Stomach smooth muscle (tissue), 2 donors: ENCODE measurements at regions not wholly inside any gene's neighbourhood (a gene's known extent, or its start where the extent isn't known, plus 50 kb on each side); places are given as distances from the start of the nearest gene placed in this dataset.

Experiments
- H3K27ac ChIP-seq: one replicate; pipeline ENCODE4 v1.7.0; 2013; ENCODE audit warnings: mild to moderate bottlenecking, low read length, inconsistent platforms
- H3K27me3 ChIP-seq, 2 donors: one replicate each; pipeline ENCODE4 v1.7.0; 2013; ENCODE audit warnings: low read length in 2 of 2; ENCODE audit not compliant: insufficient read depth in 2 of 2, control insufficient read depth in 1 of 2
- H3K36me3 ChIP-seq, 2 donors: one replicate each; pipeline ENCODE4 v1.7.0; 2013; ENCODE audit warnings: low read length in 2 of 2; ENCODE audit not compliant: control insufficient read depth in 2 of 2, insufficient read depth in 2 of 2
- H3K4me1 ChIP-seq: one replicate; pipeline ENCODE4 v1.7.0; 2013; ENCODE audit warnings: low read length; ENCODE audit not compliant: control insufficient read depth, insufficient read depth
- H3K4me3 ChIP-seq, 2 donors: one replicate each; pipeline ENCODE4 v1.7.0; 2013; ENCODE audit warnings: low read length in 2 of 2
- H3K9ac ChIP-seq, 2 donors: one replicate each; pipeline ENCODE4 v1.7.0; 2013; ENCODE audit warnings: low read length in 2 of 2, mild to moderate bottlenecking in 1 of 2
- H3K9me3 ChIP-seq, 2 donors: one replicate each; pipeline ENCODE4 v1.7.0; 2013; ENCODE audit warnings: low read length in 2 of 2; ENCODE audit not compliant: control insufficient read depth in 2 of 2
- donor health status: healthy.
- donor health status: Pancreatic carcinoma.

GRCh38 chr9:99393993-99394392, 171.9 kb downstream of the SEC61B start:
- Histone ChIP-seq H3K9me3 (no peaks in the 10 kb centered on the region), H3K9ac (no peak overlapping the region), H3K4me3 (no peak overlapping the region), H3K27ac (no peak overlapping the region), H3K4me1 (no peaks in the 10 kb centered on the region), H3K36me3 (no peaks in the 10 kb centered on the region), H3K27me3 (no peaks in the 10 kb centered on the region)

- no peaks in the 10 kb centered on the region for H3K27me3 ChIP-seq
- no peaks in the 10 kb centered on the region for H3K36me3 ChIP-seq
- H3K9me3 ChIP-seq = no peaks in the 10 kb centered on the region
- no peak overlapping the region for H3K4me3 ChIP-seq
- no peaks in the 10 kb centered on the region for H3K4me1 ChIP-seq
- no peak overlapping the region for H3K9ac ChIP-seq
- no peak overlapping the region for H3K27ac ChIP-seq
These were observed 176.2 kb downstream of the SEC61B start for GRCh38 chr9:99398241-99398640.

- Histone ChIP-seq H3K27me3 (no peaks in the 10 kb centered on the region), H3K27ac (no peak overlapping the region), H3K9ac (no peak overlapping the region), H3K36me3 (no peaks in the 10 kb centered on the region), H3K4me1 (no peaks in the 10 kb centered on the region), H3K9me3 (no peaks in the 10 kb centered on the region), H3K4me3 (no peak overlapping the region)
These were observed 177.4 kb downstream of the SEC61B start for GRCh38 chr9:99399474-99399873.

- no peaks in the 10 kb centered on the region for H3K4me1 ChIP-seq
- no peaks in the 10 kb centered on the region for H3K9me3 ChIP-seq
- no peak overlapping the region for H3K9ac ChIP-seq
- H3K36me3 ChIP-seq = no peaks in the 10 kb centered on the region
- no peak overlapping the region for H3K27ac ChIP-seq
- no peaks in the 10 kb centered on the region for H3K27me3 ChIP-seq
- no peak overlapping the region for H3K4me3 ChIP-seq
These were observed 178.2 kb downstream of the SEC61B start for GRCh38 chr9:99400184-99400731.

GRCh38 chr9:99401680-99402504, 179.8 kb downstream of the SEC61B start:
- H3K4me3 ChIP-seq = no peak overlapping the region
- no peaks in the 10 kb centered on the region for H3K27me3 ChIP-seq
- H3K36me3 ChIP-seq = no peaks in the 10 kb centered on the region
- H3K27ac ChIP-seq = no peak overlapping the region
- no peaks in the 10 kb centered on the region for H3K9me3 ChIP-seq
- no peak overlapping the region for H3K9ac ChIP-seq
- H3K4me1 ChIP-seq = no peaks in the 10 kb centered on the region

GRCh38 chr9:99403371-99403770, 181.3 kb downstream of the SEC61B start:
- Histone ChIP-seq H3K27me3 (peaks cover 0 to 2% of the 10 kb centered on the region in 2 donors), H3K4me1 (no peaks in the 10 kb centered on the region)

GRCh38 chr9:99405359-99405758, 183.3 kb downstream of the SEC61B start:
- Histone ChIP-seq H3K36me3 (no peaks in the 10 kb centered on the region), H3K27ac (no peak overlapping the region), H3K4me1 (no peaks in the 10 kb centered on the region), H3K9ac (no peak overlapping the region), H3K4me3 (no peak overlapping the region), H3K9me3 (no peaks in the 10 kb centered on the region), H3K27me3 (peaks cover 0 to 2% of the 10 kb centered on the region in 2 donors)

More at GRCh38 chr9:99403371-99403770, 181.3 kb downstream of the SEC61B start:
- H3K9me3 ChIP-seq = no peaks in the 10 kb centered on the region
- no peak overlapping the region for H3K4me3 ChIP-seq
- no peak overlapping the region for H3K27ac ChIP-seq
- H3K9ac ChIP-seq = no peak overlapping the region
- no peaks in the 10 kb centered on the region for H3K36me3 ChIP-seq

GRCh38 chr9:99406939-99407338, 184.9 kb downstream of the SEC61B start:
- Histone ChIP-seq H3K4me3 (no peak overlapping the region), H3K9ac (no peak overlapping the region), H3K27me3 (peaks cover 0 to 2% of the 10 kb centered on the region in 2 donors), H3K4me1 (no peaks in the 10 kb centered on the region), H3K36me3 (no peaks in the 10 kb centered on the region), H3K9me3 (peaks cover 0 to 4% of the 10 kb centered on the region in 2 donors), H3K27ac (no peak overlapping the region)

- Histone ChIP-seq H3K27ac (no peak overlapping the region), H3K9ac (no peak overlapping the region), H3K4me3 (no peak overlapping the region), H3K9me3 (peaks cover 0 to 4% of the 10 kb centered on the region in 2 donors), H3K27me3 (peaks cover 0 to 2% of the 10 kb centered on the region in 2 donors), H3K36me3 (no peaks in the 10 kb centered on the region), H3K4me1 (no peaks in the 10 kb centered on the region)
These were observed 189.0 kb downstream of the SEC61B start for GRCh38 chr9:99411068-99411467.

GRCh38 chr9:99411479-99412115, 189.5 kb downstream of the SEC61B start:
- Histone ChIP-seq H3K9me3 (peaks cover 0 to 4% of the 10 kb centered on the region in 2 donors), H3K4me1 (no peaks in the 10 kb centered on the region), H3K27me3 (peaks cover 0 to 2% of the 10 kb centered on the region in 2 donors), H3K9ac (no peak overlapping the region), H3K27ac (no peak overlapping the region), H3K4me3 (no peak overlapping the region), H3K36me3 (no peaks in the 10 kb centered on the region)

GRCh38 chr9:99412606-99413005, 190.5 kb downstream of the SEC61B start:
- H3K9me3 ChIP-seq = peaks cover 0 to 4% of the 10 kb centered on the region in 2 donors
- no peaks in the 10 kb centered on the region for H3K27me3 ChIP-seq
- no peak overlapping the region for H3K4me3 ChIP-seq
- no peaks in the 10 kb centered on the region for H3K4me1 ChIP-seq
- H3K36me3 ChIP-seq = no peaks in the 10 kb centered on the region
- H3K27ac ChIP-seq = no peak overlapping the region
- no peak overlapping the region for H3K9ac ChIP-seq
